DOHH2 (cell line): ENCODE measurements at regions not wholly inside any gene's neighbourhood (a gene's known extent, or its start where the extent isn't known, plus 50 kb on each side); places are given as distances from the start of the nearest gene placed in this dataset.

Source experiments
- CTCF ChIP-seq: fragments of 200-600 bp; sonication (generic); IDR thresholded peaks from one replicate; pipeline ENCODE4 v1.5.1; 2014; ENCODE audit warnings: antibody characterized with exemption, mild to moderate bottlenecking, low read depth, low read length; ENCODE audit not compliant: poor library complexity, severe bottlenecking
- EZH2phosphoT487 ChIP-seq: fragments of 200-600 bp; sonication (generic); IDR thresholded peaks from 2 replicates; pipeline ENCODE4 v1.6.1; 2017; ENCODE audit warnings: borderline replicate concordance, mild to moderate bottlenecking, antibody characterized with exemption, low read length, moderate library complexity, mixed read lengths

GRCh38 chr13:71034018-71034417 is 833.0 kb downstream of the DACH1 start:
- TF ChIP-seq CTCF (no peak), EZH2phosphoT487 (no peak)
